Heart left ventricle (tissue), 16 donors: ENCODE measurements at regions not wholly inside any gene's neighbourhood (a gene's known extent, or its start where the extent isn't known, plus 50 kb on each side); places are given as distances from the start of the nearest gene placed in this dataset.

Experiments
- ATAC-seq, 4 donors: fragments of 200-7000 bp; cut with Tn5 transposase; one replicate each; pipeline ENCODE4 v1.9.1; 2020 to 2022; ENCODE audit warnings: moderate library complexity in 4 of 4, mild to moderate bottlenecking in 3 of 4, moderate number of reproducible peaks in 1 of 4
- DNase-seq, 5 donors: peaks; one replicate each; pipeline ENCODE4 v3.0.0-alpha.2; 2020
- H3K27ac ChIP-seq, 12 donors: fragments of 200-600 bp; sonication (generic) in 4 of 12; one replicate each; pipeline versions ENCODE4 v1.5.0 to v1.8.0; 2016 to 2022; ENCODE audit warnings: mild to moderate bottlenecking in 2 of 12
- H3K27me3 ChIP-seq, 9 donors: fragments of 200-600 bp; sonication (generic) in 2 of 9; one replicate each; pipeline versions ENCODE4 v1.5.1 to v1.8.0; 2016 to 2022; ENCODE audit warnings: mild to moderate bottlenecking in 3 of 9
- H3K36me3 ChIP-seq, 9 donors: fragments of 200-600 bp; sonication (generic) in 2 of 9; one replicate each; pipeline versions ENCODE4 v1.5.0 to v1.8.0; 2018 to 2022; ENCODE audit warnings: mild to moderate bottlenecking in 2 of 9
- H3K4me1 ChIP-seq, 12 donors: fragments of 200-600 bp; sonication (generic) in 4 of 12; one replicate each; pipeline versions ENCODE4 v1.5.0 to v1.8.0; 2016 to 2022; ENCODE audit warnings: mild to moderate bottlenecking in 3 of 12
- H3K4me3 ChIP-seq, 12 donors: fragments of 200-600 bp; sonication (generic) in 4 of 12; one replicate each; pipeline versions ENCODE4 v1.5.0 to v1.8.0; 2017 to 2022; ENCODE audit warnings: mild to moderate bottlenecking in 9 of 12, moderate library complexity in 4 of 12
- H3K9me3 ChIP-seq, 12 donors: fragments of 200-600 bp; sonication (generic) in 4 of 12; one replicate each; pipeline versions ENCODE4 v1.5.0 to v1.8.0; 2016 to 2022; ENCODE audit warnings: mild to moderate bottlenecking in 1 of 12
- POLR2A ChIP-seq, 2 donors: fragments of 450-650 bp; IDR thresholded peaks; one replicate each; pipeline ENCODE4 v1.6.1; 2017; ENCODE audit warnings: antibody characterized with exemption in 2 of 2, mild to moderate bottlenecking in 2 of 2, moderate library complexity in 2 of 2
- WGBS, 4 donors: extraction: QIAGEN DNeasy Blood & Tissue Kit in 2 of 4; methylation state at CpG; one replicate each; pipeline versions ENCODE4 v1.1.5 to v1.1.7; 2013 to 2018; 5-methylcytosine and 5-hydroxymethylcytosine counted together
- intact Hi-C, 10 donors: fragments of 100-400 bp; cut with DNase I; formaldehyde crosslinking; loops; one replicate each; pipeline versions ENCODE4 v1.11.1 to v1.14.2; 2022
- TF ChIP-seq, protein P1 (sequence below), 12 donors: fragments of 200-600 bp; sonication (generic) in 4 of 12; IDR thresholded peaks; one replicate each; pipeline versions ENCODE4 v1.5.0 to v1.8.0; 2018 to 2022; ENCODE audit warnings: antibody characterized with exemption in 12 of 12, mild to moderate bottlenecking in 5 of 12
- donor health status: ischemic (EF 13 %, LVEDD 7.1; RV severe dilation, severe dysfunction).
- donor health status: healthy with polysubstance abuse.
- donor health status: DM: no; HTN: yes; CAD: no.
- donor health status: DM: no; HTN: no; CAD: no.
- donor health status: ischemic (EF 25% LVEDD 6.9; RV normal size, moderate dysfunction).
- donor health status: ischemic (EF 25% LVEDD 5.7; RV mildly dilated, moderate dysfunction).
- donor health status: healthy.
- donor health status: DM: yes; HTN: yes; CAD: no.
- donor health status: ischemic (EF 35%, LVEDD 5.7; RV mildly dilated, moderate dysfunction).
- donor health status: nonischemic (EF 11% LVEDD 7.7; RV severe dilation, severe dysfunction).
- donor health status: DM: yes; HTN: yes; CAD: no.
- donor health status: PGD.
- donor health status: ischemic (EF 29% LVEDD 5.4; RV normal size, mild dysfunction).
- donor health status: nonischemic (EF 23%, LVEDD 6.1; RV moderate dilation, normal function).

DNA sequence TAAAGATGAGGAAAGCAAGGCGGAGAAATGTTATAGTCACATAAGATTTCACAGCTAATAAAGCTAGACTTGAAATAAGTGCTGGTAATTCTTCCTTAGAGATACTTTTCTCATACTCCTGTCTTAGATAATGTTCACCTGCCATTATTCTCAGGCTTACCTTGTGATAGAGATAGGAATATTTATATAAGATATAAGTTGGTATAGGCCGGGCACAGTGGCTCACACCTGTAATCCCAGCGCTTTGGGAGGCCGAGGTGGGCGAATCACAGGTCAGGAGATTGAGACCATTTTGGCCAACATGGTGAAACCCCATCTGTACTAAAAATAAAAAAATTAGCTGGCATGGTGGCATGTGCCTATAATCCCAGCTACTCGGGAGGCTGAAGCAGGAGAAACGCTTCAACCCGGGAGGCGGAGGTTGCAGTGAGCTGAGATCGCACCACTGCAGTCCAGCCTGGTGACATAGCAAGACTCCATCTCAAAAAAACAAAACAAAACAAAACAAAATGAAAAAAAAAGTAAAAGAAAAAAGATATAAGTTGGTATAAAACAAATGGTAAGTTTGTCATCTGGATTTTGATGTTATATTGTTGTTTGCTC is 1918.4 kb downstream of the MAT2B start:
- ATAC-seq, result no peak
- 84 to 88% (median 87%) methylated on average over 10 of the region's 10 CpGs for WGBS, 4 donors
- H3K36me3 ChIP-seq, result no peaks in the 10 kb centered on the region
- no peak overlapping the region for H3K4me3 ChIP-seq
- H3K9me3 ChIP-seq, result no peaks in the 10 kb centered on the region
- H3K27me3 ChIP-seq, result no peaks in the 10 kb centered on the region
- no peak for DNase-seq
- no peaks in the 10 kb centered on the region for H3K4me1 ChIP-seq
- intact Hi-C loops, result no loop called here
- no peak for TF ChIP-seq POLR2A (IDR thresholded peaks at IDR 0.05)
- H3K27ac ChIP-seq, result no peak overlapping the region

DNA sequence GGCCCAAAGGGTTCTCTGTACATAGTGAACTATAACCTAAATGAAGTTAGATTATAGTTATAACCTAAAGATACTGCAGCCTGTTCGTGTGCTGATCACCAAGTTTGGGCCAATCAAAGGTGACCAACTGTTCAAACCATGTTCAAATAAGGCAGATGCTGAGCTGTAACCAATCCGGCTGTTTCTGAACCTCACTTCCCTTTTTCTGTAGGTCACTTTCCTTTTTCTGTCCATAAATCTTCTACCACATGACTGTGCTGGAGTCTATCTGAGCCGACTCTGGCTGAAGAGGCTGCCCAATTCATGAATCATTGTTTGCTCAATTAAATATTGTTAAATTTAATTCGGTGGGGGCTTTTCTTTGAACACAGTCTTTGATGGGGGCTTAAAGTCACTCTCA is 1920.2 kb downstream of the MAT2B start:
- TF ChIP-seq, protein P1, sequence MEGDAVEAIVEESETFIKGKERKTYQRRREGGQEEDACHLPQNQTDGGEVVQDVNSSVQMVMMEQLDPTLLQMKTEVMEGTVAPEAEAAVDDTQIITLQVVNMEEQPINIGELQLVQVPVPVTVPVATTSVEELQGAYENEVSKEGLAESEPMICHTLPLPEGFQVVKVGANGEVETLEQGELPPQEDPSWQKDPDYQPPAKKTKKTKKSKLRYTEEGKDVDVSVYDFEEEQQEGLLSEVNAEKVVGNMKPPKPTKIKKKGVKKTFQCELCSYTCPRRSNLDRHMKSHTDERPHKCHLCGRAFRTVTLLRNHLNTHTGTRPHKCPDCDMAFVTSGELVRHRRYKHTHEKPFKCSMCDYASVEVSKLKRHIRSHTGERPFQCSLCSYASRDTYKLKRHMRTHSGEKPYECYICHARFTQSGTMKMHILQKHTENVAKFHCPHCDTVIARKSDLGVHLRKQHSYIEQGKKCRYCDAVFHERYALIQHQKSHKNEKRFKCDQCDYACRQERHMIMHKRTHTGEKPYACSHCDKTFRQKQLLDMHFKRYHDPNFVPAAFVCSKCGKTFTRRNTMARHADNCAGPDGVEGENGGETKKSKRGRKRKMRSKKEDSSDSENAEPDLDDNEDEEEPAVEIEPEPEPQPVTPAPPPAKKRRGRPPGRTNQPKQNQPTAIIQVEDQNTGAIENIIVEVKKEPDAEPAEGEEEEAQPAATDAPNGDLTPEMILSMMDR (IDR thresholded peaks at IDR 0.05), result no peak
- no peak for TF ChIP-seq POLR2A (IDR thresholded peaks at IDR 0.05)
- Histone ChIP-seq H3K4me3 (no peak overlapping the region), H3K4me1 (no peaks in the 10 kb centered on the region), H3K36me3 (no peaks in the 10 kb centered on the region), H3K27me3 (no peaks in the 10 kb centered on the region), H3K9me3 (no peaks in the 10 kb centered on the region), H3K27ac (no peak overlapping the region)
- no peak for DNase-seq
- 66 to 72% (median 69%) methylated on average over 4 of the region's 4 CpGs for WGBS, 4 donors
- ATAC-seq, result no peak
- intact Hi-C loops, result no loop called here

DNA sequence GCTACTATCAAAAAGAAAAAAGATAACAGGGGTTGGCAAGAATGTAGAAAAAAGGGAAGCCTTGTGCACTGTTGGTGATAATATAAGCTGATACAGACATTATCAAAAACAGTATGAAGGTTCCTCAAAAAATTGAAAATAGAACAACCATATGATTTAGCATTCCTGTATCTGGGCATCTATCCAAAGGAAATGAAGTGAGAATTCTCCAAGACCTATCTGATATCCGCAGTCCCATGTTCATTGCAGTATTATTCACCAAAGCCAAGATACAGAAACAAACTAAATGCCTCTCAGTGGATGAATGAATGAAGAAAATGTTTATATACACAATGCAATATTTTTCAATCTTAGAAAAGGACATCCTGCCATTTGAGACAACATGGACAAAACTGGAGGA is 1943.3 kb downstream of the MAT2B start:
- no peak overlapping the region for H3K4me3 ChIP-seq
- H3K27me3 ChIP-seq, result no peaks in the 10 kb centered on the region
- TF ChIP-seq POLR2A (IDR thresholded peaks at IDR 0.05), result no peak
- TF ChIP-seq, protein P1 (IDR thresholded peaks at IDR 0.05), result no peak
- no peak for DNase-seq
- no peak overlapping the region for H3K27ac ChIP-seq
- WGBS, 4 donors, result 45 to 58% (median 54%) methylated on average over 1 of the region's 1 CpG
- ATAC-seq, result no peak
- intact Hi-C loops, result no loop called here
- no peaks in the 10 kb centered on the region for H3K4me1 ChIP-seq
- no peaks in the 10 kb centered on the region for H3K36me3 ChIP-seq
- H3K9me3 ChIP-seq, result no peaks in the 10 kb centered on the region

DNA sequence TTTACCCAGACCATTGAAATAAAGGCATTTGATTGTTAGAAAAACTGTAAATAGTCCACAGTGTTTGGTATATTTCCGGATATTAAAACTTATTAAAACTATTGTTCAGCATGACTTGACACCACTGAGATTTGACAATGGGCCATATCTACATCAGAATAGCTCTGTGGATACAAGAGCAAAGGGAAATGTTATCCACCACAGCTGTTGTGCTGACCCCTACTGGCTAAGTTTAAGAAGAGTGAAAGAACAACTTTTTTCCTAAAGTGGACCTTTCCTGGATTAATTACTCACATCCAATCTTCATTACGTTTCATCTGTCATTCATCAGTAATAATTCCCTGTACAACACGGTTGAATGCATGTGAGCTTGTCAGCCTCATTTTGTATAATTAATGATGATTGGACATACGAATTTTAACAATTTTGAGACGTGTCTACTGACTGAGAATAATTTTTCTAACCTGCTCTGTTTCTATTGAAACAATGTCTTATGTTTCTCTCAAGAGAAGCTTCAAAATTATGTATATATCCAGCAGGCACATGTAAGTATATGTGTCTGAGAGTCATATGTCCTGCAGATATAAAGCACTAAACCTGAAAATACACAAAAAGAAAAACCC is 1952.6 kb downstream of the MAT2B start:
- TF ChIP-seq POLR2A (IDR thresholded peaks at IDR 0.05), result no peak
- TF ChIP-seq, protein P1 (IDR thresholded peaks at IDR 0.05), result peak in 6 of 12 donors; percentile 12 to 44 (median 24)
- H3K9me3 ChIP-seq, result no peaks in the 10 kb centered on the region
- no peaks in the 10 kb centered on the region for H3K4me1 ChIP-seq
- H3K27me3 ChIP-seq, result no peaks in the 10 kb centered on the region
- H3K27ac ChIP-seq, result no peak overlapping the region
- H3K36me3 ChIP-seq, result no peaks in the 10 kb centered on the region
- DNase-seq (no peak), ATAC-seq (no peak)
- no peak overlapping the region for H3K4me3 ChIP-seq
- WGBS, 4 donors, result 19 to 43% (median 22%) methylated on average over 5 of the region's 5 CpGs
- intact Hi-C loops, result no loop called here

DNA sequence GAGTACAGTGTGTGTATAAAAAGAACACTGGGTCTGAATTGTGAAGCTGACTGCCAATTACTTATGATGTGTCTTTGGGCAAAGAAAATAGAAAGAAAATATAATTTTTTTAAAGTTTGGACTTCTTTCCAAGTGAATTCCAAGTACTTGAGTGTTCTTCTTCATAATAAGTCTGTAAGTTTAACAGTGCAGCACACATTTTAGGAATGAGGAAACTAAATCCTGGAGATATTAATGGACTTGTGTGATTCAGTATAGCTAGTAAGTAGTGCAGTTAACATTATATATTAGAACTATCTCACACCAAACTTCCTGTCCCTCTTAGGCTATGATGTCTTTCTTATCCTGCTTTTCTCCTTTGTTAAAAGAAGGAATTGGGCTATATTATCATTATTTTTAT is 1953.8 kb downstream of the MAT2B start:
- Histone ChIP-seq H3K36me3 (no peaks in the 10 kb centered on the region), H3K27me3 (no peaks in the 10 kb centered on the region), H3K27ac (no peak overlapping the region), H3K4me3 (no peak overlapping the region), H3K4me1 (no peaks in the 10 kb centered on the region), H3K9me3 (no peaks in the 10 kb centered on the region)
- ATAC-seq, result no peak
- DNase-seq, result no peak
- TF ChIP-seq, protein P1 (IDR thresholded peaks at IDR 0.05), result no peak
- TF ChIP-seq POLR2A (IDR thresholded peaks at IDR 0.05), result no peak
- intact Hi-C loops, result no loop called here
